Peyer's patch (tissue), 4 donors: ENCODE measurements at regions not wholly inside any gene's neighbourhood (a gene's known extent, or its start where the extent isn't known, plus 50 kb on each side); places are given as distances from the start of the nearest gene placed in this dataset.
"Not testable (repeated sequence)": the region's sequence is repeated elsewhere in the genome, so short reads cannot be mapped to it uniquely, and the experiment has no call there.

Source experiments
- DNase-seq, 3 donors: peaks; one replicate each; pipeline ENCODE4 v3.0.0-alpha.2; 2017 to 2019
- H3K27ac ChIP-seq, 4 donors: fragments of 200-600 bp; sonication (generic); one replicate each; pipeline ENCODE4 v1.5.1; 2016 to 2019
- H3K27me3 ChIP-seq, 2 donors: fragments of 200-600 bp; sonication (generic); one replicate each; pipeline ENCODE4 v1.5.1; 2019
- H3K36me3 ChIP-seq, 3 donors: fragments of 200-600 bp; sonication (generic); one replicate each; pipeline ENCODE4 v1.5.1; 2016 to 2019
- H3K4me1 ChIP-seq, 4 donors: fragments of 200-600 bp; sonication (generic); one replicate each; pipeline ENCODE4 v1.5.1; 2016 to 2019
- H3K4me3 ChIP-seq, 4 donors: fragments of 200-600 bp; sonication (generic); 1 replicate in 3 of 4; 2 replicates in 1 of 4; pipeline ENCODE4 v1.5.1; 2016 to 2019; ENCODE audit warnings: mild to moderate bottlenecking in 1 of 4
- H3K9me3 ChIP-seq, 4 donors: fragments of 200-600 bp; sonication (generic); one replicate each; pipeline ENCODE4 v1.5.1; 2016 to 2019; ENCODE audit warnings: mild to moderate bottlenecking in 1 of 4
- CTCF ChIP-seq, 6 experiments: fragments of 450-650 bp in 4 of 6; fragments of 200-600 bp in 2 of 6; sonication (generic) in 1 of 6; IDR thresholded peaks; one replicate each; pipeline ENCODE4 v1.5.1; 2017 to 2019; ENCODE audit warnings: antibody characterized with exemption in 6 of 6, mild to moderate bottlenecking in 3 of 6, moderate library complexity in 1 of 6
- POLR2A ChIP-seq, 2 donors: fragments of 450-650 bp; IDR thresholded peaks; one replicate each; pipeline ENCODE4 v1.5.1; 2017; ENCODE audit warnings: antibody characterized with exemption in 2 of 2, mild to moderate bottlenecking in 2 of 2, moderate library complexity in 2 of 2

- DNase-seq = no peak
These were observed 179.9 kb downstream of the KIT start for GRCh38 chr4:54837576-54838140.

GRCh38 chr4:54828361-54828760, 170.6 kb downstream of the KIT start:
- not testable (repeated sequence) for H3K9me3 ChIP-seq, DNase-seq, H3K27ac ChIP-seq, H3K27me3 ChIP-seq, H3K4me1 ChIP-seq, H3K36me3 ChIP-seq, H3K4me3 ChIP-seq

More at GRCh38 chr4:54837576-54838140, 179.9 kb downstream of the KIT start:
- no peak overlapping the region for H3K27ac ChIP-seq
- no peaks in the 10 kb centered on the region for H3K36me3 ChIP-seq
- no peaks in the 10 kb centered on the region for H3K27me3 ChIP-seq
- no peaks in the 10 kb centered on the region for H3K4me1 ChIP-seq
- H3K9me3 ChIP-seq = no peaks in the 10 kb centered on the region
- no peak for TF ChIP-seq POLR2A (IDR thresholded peaks at IDR 0.05)
- TF ChIP-seq CTCF (IDR thresholded peaks at IDR 0.05) = no peak
- H3K4me3 ChIP-seq = no peak overlapping the region

- Histone ChIP-seq H3K4me3 (no peak overlapping the region), H3K4me1 (no peaks in the 10 kb centered on the region), H3K9me3 (no peaks in the 10 kb centered on the region), H3K27ac (no peak overlapping the region), H3K36me3 (no peaks in the 10 kb centered on the region), H3K27me3 (no peaks in the 10 kb centered on the region)
- no peak for DNase-seq
- TF ChIP-seq CTCF (IDR thresholded peaks at IDR 0.05) = no peak
- no peak for TF ChIP-seq POLR2A (IDR thresholded peaks at IDR 0.05)
These were observed 165.9 kb downstream of the KIT start for GRCh38 chr4:54823616-54824015.

- Histone ChIP-seq H3K36me3 (no peaks in the 10 kb centered on the region), H3K4me3 (no peak overlapping the region), H3K27ac (no peak overlapping the region), H3K9me3 (no peaks in the 10 kb centered on the region), H3K27me3 (no peaks in the 10 kb centered on the region), H3K4me1 (no peaks in the 10 kb centered on the region)
- TF ChIP-seq POLR2A (IDR thresholded peaks at IDR 0.05) (no peak), CTCF (IDR thresholded peaks at IDR 0.05) (no peak)
- no peak for DNase-seq
These were observed 161.3 kb downstream of the KIT start for GRCh38 chr4:54819034-54819433.

- no peak for DNase-seq
- Histone ChIP-seq H3K36me3 (no peaks in the 10 kb centered on the region), H3K4me1 (no peaks in the 10 kb centered on the region), H3K27me3 (no peaks in the 10 kb centered on the region), H3K9me3 (no peaks in the 10 kb centered on the region), H3K4me3 (no peak overlapping the region), H3K27ac (no peak overlapping the region)
- TF ChIP-seq CTCF (IDR thresholded peaks at IDR 0.05) = no peak
- TF ChIP-seq POLR2A (IDR thresholded peaks at IDR 0.05) = no peak
These were observed 160.7 kb downstream of the KIT start for GRCh38 chr4:54818481-54818880.

- DNase-seq = no peak
- TF ChIP-seq CTCF (IDR thresholded peaks at IDR 0.05) (no peak), POLR2A (IDR thresholded peaks at IDR 0.05) (no peak)
- no peaks in the 10 kb centered on the region for H3K27me3 ChIP-seq
- no peaks in the 10 kb centered on the region for H3K9me3 ChIP-seq
- no peaks in the 10 kb centered on the region for H3K36me3 ChIP-seq
- no peak overlapping the region for H3K27ac ChIP-seq
- H3K4me3 ChIP-seq = no peak overlapping the region
- H3K4me1 ChIP-seq = no peaks in the 10 kb centered on the region
These were observed 155.9 kb downstream of the KIT start for GRCh38 chr4:54813674-54814073.
